GM20000 (cell line): ENCODE measurements at regions not wholly inside any gene's neighbourhood (a gene's known extent, or its start where the extent isn't known, plus 50 kb on each side); places are given as distances from the start of the nearest gene placed in this dataset.

Experiments used
- DNase-seq: peaks from one replicate; pipeline ENCODE4 v3.0.0; 2012; ENCODE audit warnings: low spot score
- CTCF ChIP-seq: IDR thresholded peaks from 2 replicates; pipeline ENCODE4 v1.5.1; 2012; ENCODE audit warnings: mild to moderate bottlenecking, control low read depth; ENCODE audit errors: extremely low read depth, missing control alignments

- no peak for DNase-seq
- TF ChIP-seq CTCF: no peak
Observed at GRCh38 chr11:109362059-109362458, 59.9 kb upstream of the C11orf87 start.

- DNase-seq: no peak
- TF ChIP-seq CTCF: no peak
Observed at GRCh38 chr11:109363682-109364081, 58.3 kb upstream of the C11orf87 start.

- no peak for DNase-seq
- TF ChIP-seq CTCF: no peak
Observed at GRCh38 chr11:109364851-109365250, 57.1 kb upstream of the C11orf87 start.

- TF ChIP-seq CTCF: no peak
- DNase-seq: no peak
Observed at GRCh38 chr11:109371444-109372176, 50.4 kb upstream of the C11orf87 start.
